Thyroid gland (tissue), 4 donors: ENCODE measurements at regions not wholly inside any gene's neighbourhood (a gene's known extent, or its start where the extent isn't known, plus 50 kb on each side); places are given as distances from the start of the nearest gene placed in this dataset.

Source experiments
- CTCF ChIP-seq, 6 experiments: fragments of 200-600 bp in 3 of 6; fragments of 450-650 bp in 3 of 6; sonication (generic) in 3 of 6; IDR thresholded peaks; one replicate each; pipeline ENCODE4 v1.5.1; 2016 to 2019; ENCODE audit warnings: antibody characterized with exemption in 6 of 6, mild to moderate bottlenecking in 2 of 6, inconsistent platforms in 1 of 6, moderate library complexity in 1 of 6
- POLR2A ChIP-seq, 2 donors: fragments of 450-650 bp; IDR thresholded peaks; one replicate each; pipeline ENCODE4 v1.6.1; 2017; ENCODE audit warnings: antibody characterized with exemption in 2 of 2, mild to moderate bottlenecking in 2 of 2, moderate library complexity in 1 of 2

GRCh38 chr2:204331180-204331579, 214.1 kb upstream of the PARD3B start:
- TF ChIP-seq CTCF (IDR thresholded peaks at IDR 0.05) (no peak), POLR2A (IDR thresholded peaks at IDR 0.05) (no peak)
